Neural cell (in vitro differentiated cells): ENCODE measurements at regions not wholly inside any gene's neighbourhood (a gene's known extent, or its start where the extent isn't known, plus 50 kb on each side); places are given as distances from the start of the nearest gene placed in this dataset.

Experiments used
- CTCF ChIP-seq: fragments of 450-650 bp; IDR thresholded peaks from 2 replicates; pipeline ENCODE4 v1.5.1; 2014; ENCODE audit warnings: antibody characterized with exemption, mild to moderate bottlenecking, moderate library complexity; ENCODE audit not compliant: poor library complexity, severe bottlenecking
- EP300 ChIP-seq: fragments of 450-650 bp; conservative IDR thresholded peaks from 2 replicates; pipeline ENCODE4 v1.6.1; 2014; ENCODE audit warnings: antibody characterized with exemption, mild to moderate bottlenecking, moderate library complexity; ENCODE audit not compliant: poor library complexity, severe bottlenecking
- EZH2 ChIP-seq: fragments of 200-600, 300-800 bp; shearing (Covaris generic), sonication (generic); IDR thresholded peaks from 2 replicates; pipeline ENCODE4 v1.6.1; 2014; ENCODE audit warnings: antibody characterized with exemption, low read length, borderline replicate concordance, mild to moderate bottlenecking; ENCODE audit not compliant: insufficient read depth, poor library complexity, severe bottlenecking
- POLR2AphosphoS5 ChIP-seq: IDR thresholded peaks from 2 replicates; pipeline ENCODE4 v1.6.1; 2012
- RAD21 ChIP-seq: fragments of 450-650 bp; conservative IDR thresholded peaks from 2 replicates; pipeline ENCODE4 v1.6.1; 2014; ENCODE audit warnings: antibody characterized with exemption, mild to moderate bottlenecking, moderate library complexity
- REST ChIP-seq: IDR thresholded peaks from 2 replicates; pipeline ENCODE4 v1.6.1; 2012; ENCODE audit warnings: borderline replicate concordance
- SMC3 ChIP-seq: fragments of 450-650 bp; conservative IDR thresholded peaks from 2 replicates; pipeline ENCODE4 v1.6.1; 2014; ENCODE audit warnings: antibody characterized with exemption, mild to moderate bottlenecking, moderate library complexity; ENCODE audit not compliant: poor library complexity

GRCh38 chr2:203626952-203627681 is 79.3 kb upstream of the CD28 start:
- TF ChIP-seq EZH2 (no peak), RAD21 (no peak), CTCF (no peak), POLR2AphosphoS5 (no peak), SMC3 (no peak), EP300 (no peak), REST (no peak)
